ENCODE measurements at regions not wholly inside any gene's neighbourhood (a gene's known extent, or its start where the extent isn't known, plus 50 kb on each side); places are given as distances from the start of the nearest gene placed in this dataset.

- Histone ChIP-seq H3K4me2 (ENCODE audit: low read length) (no peak overlapping the region), H3K36me3 (ENCODE audit: control insufficient read depth, low read length) (no peaks in the 10 kb centered on the region), H3K27ac (ENCODE audit: low read depth, low read length) (no peak overlapping the region), H3F3A (ENCODE audit: control insufficient read depth, insufficient read depth) (no peaks in the 10 kb centered on the region), H3K9me2 (replicated peaks; ENCODE audit: control insufficient read depth, low read length) (no peaks in the 10 kb centered on the region), H3K4me3 (ENCODE audit: low read length) (no peak overlapping the region), H3K4me1 (ENCODE audit: control insufficient read depth, low read length) (peaks cover 14% of the 10 kb centered on the region), H3K9me3 (ENCODE audit: control insufficient read depth, insufficient read depth, low read length) (no peaks in the 10 kb centered on the region), H4K20me1 (ENCODE audit: control insufficient read depth, insufficient read depth, low read depth, low read length) (no peaks in the 10 kb centered on the region), H3K79me2 (ENCODE audit: control insufficient read depth, low read length) (no peaks in the 10 kb centered on the region), H3K27me3 (ENCODE audit: control insufficient read depth, low read length) (no peaks in the 10 kb centered on the region)
- no peak for TF ChIP-seq CTCF (IDR thresholded peaks at IDR 0.05; ENCODE audit: low read depth, low read length, poor library complexity, severe bottlenecking)
- no peak for TF ChIP-seq EZH2phosphoT487 (IDR thresholded peaks at IDR 0.05; ENCODE audit: borderline replicate concordance, low read length)
Observed at GRCh38 chr3:153702106-153702505, 419.1 kb upstream of the ARHGEF26 start.

GRCh38 chr3:153704115-153704514 lies 417.1 kb upstream of the ARHGEF26 start:
- H3K4me2 ChIP-seq (ENCODE audit: low read length): no peak overlapping the region
- H3K79me2 ChIP-seq (ENCODE audit: control insufficient read depth, low read length): no peaks in the 10 kb centered on the region
- peaks cover 14% of the 10 kb centered on the region for H3K4me1 ChIP-seq (ENCODE audit: control insufficient read depth, low read length)
- H3F3A ChIP-seq (ENCODE audit: control insufficient read depth, insufficient read depth): no peaks in the 10 kb centered on the region
- no peaks in the 10 kb centered on the region for H4K20me1 ChIP-seq (ENCODE audit: control insufficient read depth, insufficient read depth, low read depth, low read length)
- H3K36me3 ChIP-seq (ENCODE audit: control insufficient read depth, low read length): no peaks in the 10 kb centered on the region
- H3K9me3 ChIP-seq (ENCODE audit: control insufficient read depth, insufficient read depth, low read length): no peaks in the 10 kb centered on the region
- no peak overlapping the region for H3K27ac ChIP-seq (ENCODE audit: low read depth, low read length)
- H3K27me3 ChIP-seq (ENCODE audit: control insufficient read depth, low read length): no peaks in the 10 kb centered on the region
- peak; percentile 18 for TF ChIP-seq CTCF (IDR thresholded peaks at IDR 0.05; ENCODE audit: low read depth, low read length, poor library complexity, severe bottlenecking)
- no peak for TF ChIP-seq EZH2phosphoT487 (IDR thresholded peaks at IDR 0.05; ENCODE audit: borderline replicate concordance, low read length)
- H3K9me2 ChIP-seq (replicated peaks; ENCODE audit: control insufficient read depth, low read length): no peaks in the 10 kb centered on the region
- no peak overlapping the region for H3K4me3 ChIP-seq (ENCODE audit: low read length)

DNA sequence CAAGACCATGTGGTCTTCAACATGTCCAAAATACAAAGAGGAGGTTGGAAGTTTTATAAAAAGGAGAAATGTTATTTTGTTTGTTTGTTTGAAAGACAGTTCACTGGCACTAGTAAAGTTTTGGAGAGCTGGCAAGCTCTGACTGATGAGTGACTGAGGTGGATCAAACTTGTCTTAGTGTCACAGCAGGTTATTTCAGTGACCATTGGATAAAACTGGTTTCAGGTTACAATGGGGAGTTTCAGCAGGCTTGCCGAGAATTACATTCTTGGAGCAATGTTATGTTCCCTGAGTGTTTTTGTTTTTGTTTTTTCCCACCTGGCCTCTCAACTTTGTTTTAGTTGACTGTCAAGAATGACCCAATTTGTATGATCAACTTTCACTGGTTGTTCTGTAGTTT lies 414.5 kb upstream of the ARHGEF26 start:
- no peaks in the 10 kb centered on the region for H3K79me2 ChIP-seq (ENCODE audit: control insufficient read depth, low read length)
- H3F3A ChIP-seq (ENCODE audit: control insufficient read depth, insufficient read depth): no peaks in the 10 kb centered on the region
- TF ChIP-seq EZH2phosphoT487 (IDR thresholded peaks at IDR 0.05; ENCODE audit: borderline replicate concordance, low read length) (no peak), CTCF (IDR thresholded peaks at IDR 0.05; ENCODE audit: low read depth, low read length, poor library complexity, severe bottlenecking) (no peak)
- H3K4me3 ChIP-seq (ENCODE audit: low read length): no peak overlapping the region
- peaks cover 14% of the 10 kb centered on the region for H3K4me1 ChIP-seq (ENCODE audit: control insufficient read depth, low read length)
- H3K9me3 ChIP-seq (ENCODE audit: control insufficient read depth, insufficient read depth, low read length): 0 out of 2 replicates have a peak, but pooled peaks cover 5% of the 10 kb centered on the region
- H3K9me2 ChIP-seq (replicated peaks; ENCODE audit: control insufficient read depth, low read length): no peaks in the 10 kb centered on the region
- H3K27ac ChIP-seq (ENCODE audit: low read depth, low read length): no peak overlapping the region
- no peaks in the 10 kb centered on the region for H3K27me3 ChIP-seq (ENCODE audit: control insufficient read depth, low read length)
- no peak overlapping the region for H3K4me2 ChIP-seq (ENCODE audit: low read length)
- no peaks in the 10 kb centered on the region for H4K20me1 ChIP-seq (ENCODE audit: control insufficient read depth, insufficient read depth, low read depth, low read length)
- H3K36me3 ChIP-seq (ENCODE audit: control insufficient read depth, low read length): no peaks in the 10 kb centered on the region; the same call in 1 of the 2 replicates
